ENCODE measurements at regions not wholly inside any gene's neighbourhood (a gene's known extent, or its start where the extent isn't known, plus 50 kb on each side); places are given as distances from the start of the nearest gene placed in this dataset.

DNA sequence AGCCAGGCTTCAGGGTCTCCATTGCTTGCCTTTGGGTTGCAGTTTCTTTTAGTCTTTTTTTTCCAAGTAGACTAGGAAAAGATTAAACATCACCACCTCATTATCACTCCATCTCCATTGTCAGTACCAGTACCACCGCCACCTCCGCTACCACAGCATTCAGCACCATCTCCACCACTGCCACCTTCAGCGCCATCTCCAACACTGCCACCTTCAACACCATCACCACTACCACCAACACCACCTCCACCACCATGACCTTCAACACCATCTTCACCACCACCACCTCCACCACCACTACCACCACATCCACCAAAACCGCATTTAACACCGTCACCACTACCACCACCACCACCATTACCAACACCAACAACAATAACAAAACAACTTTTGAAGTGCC lies 141.5 kb upstream of the MPHOSPH6 start:
- Histone ChIP-seq H3K4me1 (ENCODE audit: control insufficient read depth in 1 of 2, insufficient read depth in 2 of 2, low read length in 2 of 2) (no peaks in the 10 kb centered on the region), H3K9ac (ENCODE audit: insufficient read depth, low read length, poor library complexity, severe bottlenecking) (no peak overlapping the region), H3K27ac (ENCODE audit: low read depth in 1 of 2, low read length in 2 of 2) (no peak overlapping the region), H2AFZ (ENCODE audit: insufficient read depth, low read depth, low read length, poor library complexity, severe bottlenecking) (no peak overlapping the region), H3K36me3 (replicated peaks in 1 of 2; ENCODE audit: control insufficient read depth in 1 of 2, insufficient read depth in 2 of 2, low read length in 2 of 2) (no peaks in the 10 kb centered on the region), H3K79me2 (ENCODE audit: insufficient read depth, low read length) (no peaks in the 10 kb centered on the region), H3K4me2 (replicated peaks; ENCODE audit: extremely low read depth, low read length, poor library complexity, severe bottlenecking) (no peak overlapping the region), H4K20me1 (ENCODE audit: insufficient read depth, low read length) (no peaks in the 10 kb centered on the region), H3K9me3 (replicated peaks in 1 of 2; ENCODE audit: control insufficient read depth in 1 of 2, insufficient read depth in 1 of 2, low read length in 2 of 2) (no peaks in the 10 kb centered on the region), H3K4me3 (replicated peaks in 1 of 3; ENCODE audit: low read depth in 2 of 3, low read length in 3 of 3) (no peak overlapping the region), H3K27me3 (ENCODE audit: control insufficient read depth in 2 of 2, insufficient read depth in 2 of 2, low read length in 2 of 2) (no peaks in the 10 kb centered on the region)
- H3K27me3 Mint-ChIP-seq (ENCODE audit: low read depth in 3 of 3), result peaks cover 0 to 1% (median 0%) of the 10 kb centered on the region in 3 donors
- DNase-seq, result no peak
- H3K27ac Mint-ChIP-seq, result no peak overlapping the region
- no peaks in the 10 kb centered on the region for H3K4me1 Mint-ChIP-seq
- H3K4me3 Mint-ChIP-seq, result no peak overlapping the region
- TF ChIP-seq, protein P1, sequence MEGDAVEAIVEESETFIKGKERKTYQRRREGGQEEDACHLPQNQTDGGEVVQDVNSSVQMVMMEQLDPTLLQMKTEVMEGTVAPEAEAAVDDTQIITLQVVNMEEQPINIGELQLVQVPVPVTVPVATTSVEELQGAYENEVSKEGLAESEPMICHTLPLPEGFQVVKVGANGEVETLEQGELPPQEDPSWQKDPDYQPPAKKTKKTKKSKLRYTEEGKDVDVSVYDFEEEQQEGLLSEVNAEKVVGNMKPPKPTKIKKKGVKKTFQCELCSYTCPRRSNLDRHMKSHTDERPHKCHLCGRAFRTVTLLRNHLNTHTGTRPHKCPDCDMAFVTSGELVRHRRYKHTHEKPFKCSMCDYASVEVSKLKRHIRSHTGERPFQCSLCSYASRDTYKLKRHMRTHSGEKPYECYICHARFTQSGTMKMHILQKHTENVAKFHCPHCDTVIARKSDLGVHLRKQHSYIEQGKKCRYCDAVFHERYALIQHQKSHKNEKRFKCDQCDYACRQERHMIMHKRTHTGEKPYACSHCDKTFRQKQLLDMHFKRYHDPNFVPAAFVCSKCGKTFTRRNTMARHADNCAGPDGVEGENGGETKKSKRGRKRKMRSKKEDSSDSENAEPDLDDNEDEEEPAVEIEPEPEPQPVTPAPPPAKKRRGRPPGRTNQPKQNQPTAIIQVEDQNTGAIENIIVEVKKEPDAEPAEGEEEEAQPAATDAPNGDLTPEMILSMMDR (IDR thresholded peaks at IDR 0.05), result no peak
- intact Hi-C loops (cut with micrococcal nuclease), result no loop called here
- H3K36me3 Mint-ChIP-seq, result no peaks in the 10 kb centered on the region
- WGBS (ENCODE audit: insufficient coverage), result 100% methylated on average over 5 of the region's 5 CpGs
- peaks cover 0 to 10% (median 4%) of the 10 kb centered on the region in 7 donors for H3K9me3 Mint-ChIP-seq

DNA sequence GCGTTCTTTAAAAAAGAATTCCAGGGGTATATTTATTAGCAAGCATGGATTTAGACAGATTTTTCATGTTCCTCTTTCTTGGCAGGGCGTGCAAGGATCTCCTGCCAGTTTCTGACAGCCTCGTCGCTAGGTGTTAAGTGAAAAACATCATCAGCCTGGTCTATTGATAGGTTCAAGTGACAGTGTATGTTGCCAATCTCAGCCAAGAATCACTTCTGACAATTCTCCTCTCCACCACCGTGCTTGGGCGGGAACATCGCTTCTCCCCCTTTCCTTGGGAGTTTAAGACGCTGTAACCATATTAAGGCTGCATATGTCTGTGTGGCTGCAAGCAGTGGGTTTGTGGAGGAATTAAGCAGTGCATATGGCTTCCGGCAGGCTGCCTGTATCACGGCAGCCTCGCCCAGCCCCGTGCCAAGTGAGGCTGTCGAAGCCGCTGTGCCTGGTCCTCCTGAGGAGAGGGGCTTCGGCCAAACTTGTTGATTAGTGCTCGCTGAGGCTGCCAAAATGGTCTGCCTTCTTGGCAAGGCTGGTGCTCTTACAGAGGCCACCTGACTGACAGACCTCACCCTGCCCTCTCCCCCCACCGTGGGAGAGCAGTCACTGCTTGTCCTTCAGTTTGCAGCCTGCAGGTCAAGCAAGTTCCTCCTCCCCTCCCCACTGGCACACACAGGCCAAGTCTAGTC lies 132.2 kb upstream of the MPHOSPH6 start:
- Histone ChIP-seq H3K27me3 (ENCODE audit: control insufficient read depth in 2 of 2, insufficient read depth in 2 of 2, low read length in 2 of 2) (no peaks in the 10 kb centered on the region), H2AFZ (ENCODE audit: insufficient read depth, low read depth, low read length, poor library complexity, severe bottlenecking) (no peak overlapping the region), H3K36me3 (replicated peaks in 1 of 2; ENCODE audit: control insufficient read depth in 1 of 2, insufficient read depth in 2 of 2, low read length in 2 of 2) (no peaks in the 10 kb centered on the region), H3K4me3 (replicated peaks in 1 of 3; ENCODE audit: low read depth in 2 of 3, low read length in 3 of 3) (no peak overlapping the region), H3K4me1 (ENCODE audit: control insufficient read depth in 1 of 2, insufficient read depth in 2 of 2, low read length in 2 of 2) (no peaks in the 10 kb centered on the region), H3K9ac (ENCODE audit: insufficient read depth, low read length, poor library complexity, severe bottlenecking) (no peak overlapping the region), H3K27ac (ENCODE audit: low read depth in 1 of 2, low read length in 2 of 2) (no peak overlapping the region), H3K4me2 (replicated peaks; ENCODE audit: extremely low read depth, low read length, poor library complexity, severe bottlenecking) (no peak overlapping the region), H3K79me2 (ENCODE audit: insufficient read depth, low read length) (no peaks in the 10 kb centered on the region), H3K9me3 (replicated peaks in 1 of 2; ENCODE audit: control insufficient read depth in 1 of 2, insufficient read depth in 1 of 2, low read length in 2 of 2) (no peaks in the 10 kb centered on the region), H4K20me1 (ENCODE audit: insufficient read depth, low read length) (no peaks in the 10 kb centered on the region)
- Mint-ChIP-seq H3K9me3 (peaks cover 0 to 3% (median 0%) of the 10 kb centered on the region in 7 donors), H3K27ac (no peak overlapping the region), H3K4me1 (no peaks in the 10 kb centered on the region), H3K4me3 (no peak overlapping the region), H3K36me3 (no peaks in the 10 kb centered on the region), H3K27me3 (ENCODE audit: low read depth in 3 of 3) (peaks cover 0 to 6% (median 2%) of the 10 kb centered on the region in 3 donors)
- no peak for DNase-seq
- intact Hi-C loops (cut with micrococcal nuclease), result no loop called here
- 92% methylated on average over 9 of the region's 17 CpGs for WGBS (ENCODE audit: insufficient coverage)
- TF ChIP-seq, protein P1 (IDR thresholded peaks at IDR 0.05), result no peak

Data from CD14-positive monocyte (primary cell).